GM21423 (cell line): ENCODE measurements at regions not wholly inside any gene's neighbourhood (a gene's known extent, or its start where the extent isn't known, plus 50 kb on each side); places are given as distances from the start of the nearest gene placed in this dataset.
"Not testable (repeated sequence)": the region's sequence is repeated elsewhere in the genome, so short reads cannot be mapped to it uniquely, and the experiment has no call there.

Source experiments
- ATAC-seq: cut with Tn5 transposase; IDR thresholded peaks from one replicate; pipeline ENCODE4 v1.9.1; 2021; ENCODE audit warnings: mild to moderate bottlenecking, moderate library complexity; ENCODE audit not compliant: unreplicated experiment

DNA sequence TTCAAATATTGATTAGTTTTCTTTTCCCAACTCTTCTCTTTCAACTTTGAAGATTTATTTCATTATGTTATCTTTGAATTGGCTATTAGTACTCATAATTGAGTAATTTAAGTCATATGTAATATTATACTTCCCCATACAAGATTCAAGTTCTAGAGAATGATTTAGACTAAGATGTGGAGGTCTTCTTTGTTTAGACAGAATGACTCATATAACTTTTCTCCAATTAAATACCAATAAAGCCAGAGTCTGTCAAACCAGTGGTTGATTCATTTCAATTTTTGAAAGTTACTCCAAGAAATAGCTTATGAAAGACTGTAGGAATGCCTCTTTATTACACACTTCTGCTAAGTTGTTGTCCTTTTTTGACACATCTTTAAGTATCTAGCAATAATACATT lies 115.8 kb upstream of the SLC35F3 start:
- ATAC-seq: no peak

DNA sequence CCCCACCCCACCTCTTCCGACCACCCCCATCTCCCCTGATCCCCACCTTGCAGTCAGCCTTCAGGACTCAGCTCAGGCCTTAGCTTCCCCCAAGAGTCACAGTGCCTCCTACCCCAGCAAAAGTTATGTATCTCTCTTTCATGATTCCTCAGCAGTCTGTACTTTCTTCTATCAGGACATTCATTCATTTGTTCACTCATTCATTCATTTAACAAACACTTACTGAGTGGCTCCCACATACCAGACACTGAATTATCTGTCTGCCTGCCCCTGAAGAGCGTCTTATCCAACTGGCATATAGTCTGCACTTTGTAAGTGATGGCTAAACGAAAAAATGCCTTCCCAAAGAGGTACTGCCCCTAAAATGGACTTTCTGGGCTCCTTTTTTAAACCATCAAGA lies 114.4 kb upstream of the SLC35F3 start:
- ATAC-seq: no peak

DNA sequence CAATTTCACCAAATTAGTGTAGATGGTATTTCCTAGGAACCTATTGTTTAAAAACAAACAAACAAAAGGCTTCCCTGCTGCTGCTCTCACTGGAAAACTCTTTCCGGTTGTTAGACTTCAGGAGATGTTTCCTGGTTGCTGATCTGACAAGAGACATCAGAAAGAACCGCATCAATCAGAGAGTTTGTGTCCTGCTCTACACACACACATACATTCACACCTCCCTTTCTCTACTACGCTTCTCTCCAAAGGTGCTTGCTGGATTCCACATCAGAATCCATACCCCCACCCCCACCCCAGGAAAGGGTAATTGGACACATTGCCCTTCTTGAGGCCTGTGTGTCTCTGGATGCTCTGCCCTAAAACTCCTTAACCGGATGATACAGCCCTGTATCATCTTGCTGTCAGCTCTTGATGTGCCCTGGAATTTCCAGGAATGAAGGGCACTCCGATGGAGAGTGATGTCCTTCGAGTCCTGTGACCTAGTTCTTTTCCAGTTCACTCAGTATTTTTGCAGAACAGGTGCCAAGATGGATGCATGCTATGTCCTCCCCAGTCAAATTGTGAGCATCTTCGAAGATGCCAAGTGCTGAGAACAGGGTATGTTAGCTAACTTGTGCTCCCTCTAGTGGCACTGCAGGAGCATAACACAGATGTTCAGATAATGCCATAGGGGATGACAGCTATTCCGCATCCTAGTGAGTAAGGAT lies 113.7 kb upstream of the SLC35F3 start:
- ATAC-seq: peak; percentile 86

DNA sequence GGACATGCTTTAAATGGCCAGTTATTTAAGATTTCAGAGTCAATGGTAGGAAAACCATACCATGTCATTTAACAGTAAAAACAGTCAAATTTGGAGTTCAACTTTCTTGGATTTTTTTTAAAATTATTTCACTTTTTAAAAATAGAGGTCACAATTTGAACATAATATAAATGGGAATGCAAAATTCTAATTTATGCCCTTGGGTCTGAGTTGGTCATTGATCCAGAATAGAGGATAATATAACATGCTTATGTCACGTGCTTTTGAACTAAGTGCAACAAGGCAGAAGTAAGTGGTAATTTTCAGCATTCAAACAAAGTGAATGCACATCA lies 113.1 kb upstream of the SLC35F3 start:
- no peak for ATAC-seq

DNA sequence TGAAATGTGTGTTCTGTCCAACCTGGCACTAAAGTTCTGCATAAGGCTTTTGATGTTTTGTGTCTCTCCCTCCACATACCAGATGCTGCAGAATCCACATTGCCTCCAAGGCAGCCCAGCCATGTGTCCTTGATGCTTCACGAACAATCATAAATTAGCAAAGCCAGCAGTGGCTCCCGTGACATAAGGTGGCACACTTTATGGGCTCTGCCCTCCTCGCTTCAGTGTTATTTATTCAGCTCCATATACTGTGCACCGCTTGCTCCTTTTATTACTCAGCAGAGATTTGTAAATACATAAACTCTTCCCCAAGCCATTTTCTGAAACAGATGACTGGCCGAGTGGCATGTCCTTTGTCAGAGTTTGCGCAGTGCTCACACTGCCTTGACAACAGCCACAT lies 112.8 kb upstream of the SLC35F3 start:
- ATAC-seq: no peak

DNA sequence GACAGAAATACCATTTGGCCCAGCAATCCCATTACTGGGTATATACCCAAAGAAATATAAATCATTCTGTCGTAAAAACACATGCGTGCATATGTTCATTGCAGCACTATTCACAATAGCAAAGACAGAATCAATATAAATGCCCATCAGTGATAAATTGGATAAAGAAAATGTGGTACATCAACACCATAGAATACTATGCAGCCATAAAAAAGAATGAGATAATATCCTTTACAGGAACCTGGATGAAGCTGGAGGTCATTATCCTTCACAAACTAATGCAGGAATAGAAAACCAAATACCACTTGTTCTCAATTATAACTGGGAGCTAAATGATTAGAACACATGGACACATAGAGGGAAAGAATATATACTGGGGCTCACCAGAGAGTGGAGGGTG lies 109.6 kb upstream of the SLC35F3 start:
- no peak for ATAC-seq

DNA sequence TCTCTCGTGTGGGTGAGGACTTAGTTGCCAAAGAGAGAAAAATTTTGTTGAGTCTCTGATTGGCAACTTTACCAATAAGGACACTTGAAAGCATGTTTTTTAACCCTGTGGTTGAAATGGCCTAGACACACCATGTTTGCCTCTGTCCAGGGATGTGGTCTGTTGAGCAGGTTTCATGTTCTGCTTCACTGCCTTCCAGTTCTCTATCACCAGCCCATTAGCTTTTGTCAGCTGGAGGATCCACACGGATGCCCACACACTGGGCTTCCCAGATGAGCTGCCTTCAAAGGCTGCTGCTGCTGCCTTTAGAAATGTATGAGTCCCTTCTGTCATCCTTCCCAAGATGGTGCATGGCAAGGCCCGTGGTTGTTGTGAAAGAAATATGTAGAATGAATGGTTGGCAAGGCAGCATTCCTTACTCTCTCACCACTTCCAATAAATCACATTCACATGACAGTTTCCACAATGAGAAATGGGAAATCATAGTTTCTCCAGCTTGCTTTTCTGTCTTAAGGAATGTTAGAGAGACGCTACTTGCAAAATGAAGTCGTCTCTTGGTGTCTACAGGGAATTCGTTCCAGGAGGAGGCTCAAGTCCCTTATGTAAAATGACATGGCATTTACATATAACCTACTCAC lies 108.2 kb upstream of the SLC35F3 start:
- no peak for ATAC-seq

DNA sequence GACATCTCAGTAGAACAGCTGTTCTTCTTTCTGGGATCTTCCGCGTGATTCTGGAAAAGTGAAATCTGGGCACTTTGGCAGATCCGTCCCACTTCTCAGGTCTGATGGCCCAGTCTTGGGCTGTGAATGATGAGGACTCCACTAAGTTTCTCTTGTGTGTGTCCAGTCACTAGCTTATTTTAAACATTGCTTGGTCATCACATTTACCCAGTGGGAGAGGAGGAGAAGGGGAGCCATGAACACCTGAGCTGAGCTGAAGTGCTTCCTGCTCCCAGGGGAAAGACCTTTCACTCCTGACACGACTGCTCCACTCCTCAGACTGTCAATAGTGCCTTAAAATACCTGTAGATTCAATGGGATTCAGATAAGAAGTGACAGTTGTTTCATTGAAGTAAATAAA lies 101.9 kb upstream of the SLC35F3 start:
- no peak for ATAC-seq

DNA sequence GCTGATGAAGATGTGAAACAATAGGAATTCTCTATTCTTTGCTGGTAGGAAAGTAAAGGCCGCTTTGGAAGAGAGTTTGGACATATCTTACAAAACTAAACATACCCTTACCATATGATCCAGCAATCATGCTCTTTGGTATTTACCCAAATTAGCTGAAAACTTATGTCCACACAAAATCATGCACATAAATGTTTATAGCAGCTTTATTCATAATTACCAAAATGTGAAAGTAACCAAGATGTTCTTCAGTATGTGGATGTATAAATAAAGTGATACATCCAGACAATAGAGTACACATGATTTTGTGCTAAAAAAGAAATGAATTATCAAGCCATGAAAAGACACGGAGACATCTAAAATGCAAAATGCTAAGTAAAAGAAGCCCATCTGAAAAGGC lies 98.7 kb upstream of the SLC35F3 start:
- no peak for ATAC-seq

DNA sequence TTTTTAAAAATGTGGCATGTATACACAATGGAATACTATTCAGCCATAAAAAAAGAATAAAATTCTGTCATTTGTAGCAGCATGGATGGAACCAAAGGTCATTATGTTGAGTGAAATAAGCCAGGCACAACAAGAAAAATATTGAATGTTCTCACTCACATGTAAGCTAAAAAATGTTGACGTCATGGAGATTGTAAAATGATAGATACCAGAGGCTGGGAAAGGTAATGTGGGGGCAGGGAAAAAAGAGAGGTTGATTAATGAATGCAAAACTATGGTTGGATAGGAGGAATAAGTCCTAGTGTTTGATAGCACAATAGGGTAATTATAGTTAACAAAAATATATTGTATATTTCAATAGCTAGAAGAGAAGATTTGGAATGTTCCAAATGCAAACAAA lies 89.1 kb upstream of the SLC35F3 start:
- ATAC-seq: no peak

DNA sequence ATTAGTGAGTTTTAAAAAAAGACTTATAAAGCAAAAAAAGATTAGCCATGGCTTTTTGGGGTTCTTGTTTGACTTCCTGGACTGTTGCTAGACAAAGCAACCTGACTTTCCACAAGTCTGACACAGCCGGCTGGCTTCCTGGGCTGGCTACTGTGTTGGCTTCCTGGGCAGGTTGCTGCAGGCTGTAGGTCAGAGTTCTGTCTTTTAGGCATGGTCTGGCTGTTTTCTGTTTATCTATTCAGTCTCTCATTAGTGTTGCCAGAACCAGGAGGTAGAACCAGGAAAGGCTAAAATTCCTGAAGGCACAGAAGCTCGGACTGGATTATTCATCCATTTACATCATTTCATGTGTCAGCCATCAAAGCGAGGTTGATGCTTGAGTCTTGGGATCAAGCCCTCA lies 88.6 kb upstream of the SLC35F3 start:
- no peak for ATAC-seq

DNA sequence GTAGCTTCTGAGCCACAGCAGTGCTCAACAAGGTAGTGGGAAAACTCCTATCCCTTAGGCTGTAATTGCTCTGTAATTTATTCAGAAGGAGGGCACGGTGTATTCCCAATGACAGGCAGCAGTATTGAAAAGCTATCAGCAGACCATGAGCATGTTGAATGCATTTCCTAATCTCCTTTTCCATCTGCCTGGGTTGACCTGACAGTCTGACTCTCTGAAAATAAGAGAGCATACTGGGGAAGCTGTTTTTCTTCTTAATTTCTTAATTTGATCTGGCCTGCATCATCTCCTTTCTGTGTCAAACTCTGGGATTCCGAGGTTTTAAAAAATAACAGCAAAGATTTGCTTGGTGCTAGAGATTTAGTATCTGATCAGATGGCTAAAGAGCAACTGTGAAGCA lies 88.1 kb upstream of the SLC35F3 start:
- ATAC-seq: no peak

DNA sequence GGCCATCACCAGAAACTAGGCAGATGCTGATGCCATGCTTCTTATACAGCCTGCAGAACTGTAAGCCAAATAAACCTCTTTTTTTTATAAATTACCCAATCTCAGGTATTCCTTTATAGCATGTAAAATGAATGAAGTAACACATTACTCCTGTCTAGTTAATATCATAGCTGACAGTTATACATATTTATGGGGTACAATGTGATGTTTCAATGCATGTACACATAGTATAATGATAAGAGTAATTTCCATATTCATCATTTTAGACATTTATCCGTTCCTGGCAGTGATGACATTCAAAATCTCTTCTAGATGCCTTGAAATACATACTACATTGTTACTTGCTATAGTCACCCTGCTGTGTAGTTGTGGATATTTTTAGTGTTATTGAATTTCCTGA lies 85.4 kb upstream of the SLC35F3 start:
- no peak for ATAC-seq

DNA sequence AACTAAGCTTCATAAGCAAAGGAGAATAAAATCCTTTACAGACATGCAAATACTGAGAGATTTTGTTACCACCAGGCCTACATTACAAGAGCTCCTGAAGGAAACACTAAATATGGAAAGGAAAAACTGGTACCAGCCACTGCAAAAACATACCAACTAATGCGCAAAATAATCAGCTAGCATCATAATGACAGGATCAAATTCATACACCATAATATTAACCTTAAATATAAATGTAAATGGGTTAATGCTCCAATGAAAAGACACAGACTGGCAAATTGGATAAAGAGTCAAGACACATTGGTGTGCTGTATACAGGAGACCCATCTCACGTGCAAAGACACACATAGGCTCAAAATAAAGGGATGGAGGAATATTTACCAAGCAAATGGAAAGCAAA lies 80.3 kb upstream of the SLC35F3 start:
- not testable (repeated sequence) for ATAC-seq

DNA sequence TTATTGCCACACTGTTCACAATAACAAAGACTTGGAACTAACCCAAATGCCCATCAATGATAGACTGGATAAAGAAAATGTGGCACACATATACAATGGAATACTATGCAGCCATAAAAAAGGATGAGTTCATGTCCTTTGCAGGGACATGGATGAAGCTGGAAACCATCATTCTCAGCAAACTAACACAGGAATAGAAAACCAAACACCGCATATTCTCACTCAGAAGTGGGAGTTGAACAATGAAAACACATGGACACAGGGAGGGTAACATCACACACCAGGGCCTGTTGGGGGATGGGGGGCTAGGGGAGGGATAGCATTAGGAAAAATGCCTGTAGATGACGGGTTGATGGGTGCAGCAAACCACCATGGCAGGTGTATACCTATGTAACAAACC lies 76.5 kb upstream of the SLC35F3 start:
- not testable (repeated sequence) for ATAC-seq

DNA sequence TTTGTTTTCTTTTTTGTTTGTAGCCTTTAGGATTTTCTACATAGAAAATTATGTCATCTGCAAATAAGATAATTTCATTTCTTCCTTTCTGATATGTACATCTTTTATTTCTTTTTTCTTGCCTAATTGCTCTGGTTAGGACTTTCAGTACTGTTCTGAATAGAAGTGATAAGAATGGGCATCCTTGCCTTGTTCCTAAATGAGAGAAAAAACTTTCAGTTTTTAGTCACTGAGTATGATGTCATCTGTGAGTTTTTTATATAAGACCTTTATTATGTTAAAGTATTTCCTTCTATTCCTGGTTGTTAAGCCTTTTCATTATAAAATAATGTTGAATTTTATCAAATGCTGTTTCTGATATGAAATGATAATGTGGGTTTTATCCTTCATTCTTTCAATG lies 76.0 kb upstream of the SLC35F3 start:
- ATAC-seq: no peak

DNA sequence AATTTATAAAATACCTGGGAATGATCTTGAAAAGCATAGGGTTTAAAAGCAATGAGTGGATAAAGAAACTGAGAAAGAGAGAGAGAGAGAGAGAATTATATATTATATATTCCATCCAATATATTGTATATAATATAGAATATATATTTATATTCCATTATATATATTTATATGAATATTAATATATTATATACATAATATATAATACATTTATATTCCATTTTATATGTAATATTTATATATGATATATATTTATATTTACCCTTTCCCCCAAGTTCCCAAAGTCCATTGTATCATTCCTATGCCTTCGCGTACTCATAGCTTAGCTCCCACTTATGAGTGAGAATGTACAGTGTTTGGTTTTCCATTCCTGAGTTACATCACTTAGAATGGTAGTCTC lies 69.9 kb upstream of the SLC35F3 start:
- ATAC-seq: no peak

DNA sequence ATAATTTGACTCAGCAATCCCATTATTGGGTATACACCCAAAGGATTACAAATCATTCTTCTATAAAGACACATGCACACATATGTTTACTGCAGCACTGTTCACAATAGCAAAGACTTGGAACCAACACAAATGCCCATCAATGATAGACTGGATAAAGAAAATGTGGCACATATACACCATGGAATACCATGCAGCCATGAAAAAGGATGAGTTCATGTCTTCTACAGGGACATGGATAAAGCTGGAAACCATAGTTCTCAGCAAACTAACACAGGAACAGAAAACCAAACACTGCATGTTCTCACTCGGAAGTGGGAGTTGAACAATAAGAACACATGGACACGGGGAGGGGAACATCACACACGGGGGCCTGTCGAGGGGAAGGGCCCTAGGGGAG lies 66.3 kb upstream of the SLC35F3 start:
- ATAC-seq: not testable (repeated sequence)

DNA sequence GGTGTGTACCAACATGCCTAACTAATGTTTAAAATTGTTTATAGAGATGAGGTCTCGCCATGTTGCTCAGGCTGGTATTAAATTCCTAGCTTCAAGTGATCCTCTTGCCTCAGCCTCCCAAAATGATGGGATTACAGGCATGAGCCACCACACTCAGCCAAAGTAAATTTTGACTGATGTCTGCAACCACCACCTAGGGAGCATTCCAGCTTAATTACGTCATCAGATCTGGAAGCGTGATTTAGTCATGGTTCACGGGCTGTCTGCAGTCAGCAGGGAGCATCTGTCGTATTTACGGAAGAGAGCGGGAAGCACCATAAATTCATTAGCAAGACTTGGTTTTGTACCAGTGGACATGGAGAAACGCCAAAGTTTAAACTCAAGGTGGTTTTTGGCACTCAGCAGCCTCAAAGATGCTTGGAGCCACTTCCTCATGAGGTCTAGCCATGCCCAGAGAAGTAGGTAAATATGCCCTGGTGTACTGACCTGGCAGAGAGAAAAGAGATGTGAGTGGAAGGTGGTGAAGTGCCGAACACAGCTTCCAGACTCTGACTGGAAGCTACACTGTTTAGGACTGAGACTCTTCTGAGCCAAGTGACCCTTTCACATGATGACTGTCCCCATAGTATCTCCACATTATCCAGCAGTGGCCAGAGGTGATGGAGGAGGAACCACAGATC lies 60.8 kb upstream of the SLC35F3 start:
- no peak for ATAC-seq

DNA sequence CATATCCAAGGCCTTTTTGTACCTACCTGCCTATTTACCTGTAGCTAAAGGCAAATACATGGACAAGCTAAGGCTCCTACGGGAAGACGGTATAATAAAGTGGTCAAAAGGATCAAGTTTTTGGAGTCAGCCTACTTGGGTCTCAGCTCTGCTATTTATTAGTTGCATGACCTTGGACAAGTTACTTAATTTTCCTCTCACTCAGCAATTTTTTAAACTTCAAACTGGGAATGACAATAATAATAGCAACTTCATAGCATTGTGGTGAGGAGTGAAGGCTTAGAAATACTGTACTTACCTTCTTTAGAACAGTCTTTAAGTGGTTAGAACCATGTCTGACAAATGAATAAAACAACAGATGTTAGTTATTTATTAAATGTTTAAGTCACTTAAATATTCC lies 60.2 kb upstream of the SLC35F3 start:
- ATAC-seq: no peak

DNA sequence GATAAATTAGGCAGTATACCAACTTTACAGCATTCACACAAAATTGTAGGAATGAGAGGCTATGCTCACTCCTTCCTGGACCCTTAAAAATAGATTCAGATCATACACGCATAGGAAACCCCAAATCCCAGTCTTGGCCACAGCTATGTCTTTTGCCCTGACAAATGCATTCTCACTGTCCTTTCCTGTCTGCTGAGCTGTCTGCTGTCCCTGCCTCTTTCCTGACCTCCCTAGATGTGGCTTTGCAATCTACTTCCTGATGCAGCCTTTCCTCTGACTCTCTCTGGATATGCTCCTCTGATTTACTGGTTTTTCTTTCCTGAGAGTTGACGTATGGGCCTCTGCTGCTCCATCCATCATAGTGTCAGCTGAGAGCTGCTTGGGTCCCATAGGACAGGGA lies 59.8 kb upstream of the SLC35F3 start:
- ATAC-seq: no peak
